Breast epithelium (tissue), 3 donors: ENCODE measurements at regions not wholly inside any gene's neighbourhood (a gene's known extent, or its start where the extent isn't known, plus 50 kb on each side); places are given as distances from the start of the nearest gene placed in this dataset.

Experiments
- CTCF ChIP-seq, 3 donors: fragments of 450-650 bp; IDR thresholded peaks; one replicate each; pipeline ENCODE4 v1.5.1; 2016 to 2017; ENCODE audit warnings: antibody characterized with exemption in 3 of 3, mild to moderate bottlenecking in 3 of 3, moderate library complexity in 3 of 3
- POLR2AphosphoS5 ChIP-seq, 3 donors: sonication (generic); formaldehyde crosslinking; IDR thresholded peaks; one replicate each; pipeline ENCODE4 v1.6.1; 2017; ENCODE audit warnings: antibody characterized with exemption in 3 of 3

GRCh38 chr13:33994198-33994597 lies 176.2 kb downstream of the RFC3 start:
- TF ChIP-seq CTCF (IDR thresholded peaks at IDR 0.05) (no peak), POLR2AphosphoS5 (IDR thresholded peaks at IDR 0.05) (no peak)
